ENCODE measurements at regions not wholly inside any gene's neighbourhood (a gene's known extent, or its start where the extent isn't known, plus 50 kb on each side); places are given as distances from the start of the nearest gene placed in this dataset.

- DNase-seq (ENCODE audit: low read depth) = no peak
Measured at GRCh38 chr7:28231176-28231575, 50.6 kb upstream of the JAZF1 start.

DNA sequence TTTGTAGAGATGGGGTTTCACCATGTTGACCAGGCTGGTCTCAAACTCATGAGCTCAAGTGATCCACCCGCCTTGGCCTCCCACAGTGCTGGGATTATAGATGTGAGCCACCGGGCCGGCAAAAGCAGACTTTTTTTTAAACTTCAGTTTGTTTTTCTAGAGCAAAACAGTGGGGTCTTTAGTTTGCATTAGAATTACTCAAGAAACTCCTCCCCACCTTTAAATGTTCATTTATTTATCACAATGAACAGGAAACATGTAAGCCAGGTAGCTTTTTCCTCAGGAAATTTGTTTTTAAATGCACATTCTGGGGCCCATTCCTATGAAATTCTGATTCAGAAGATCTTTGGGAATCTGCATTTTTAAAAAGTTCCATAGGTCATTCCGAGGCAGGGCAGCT is 56.0 kb upstream of the JAZF1 start:
- DNase-seq (ENCODE audit: low read depth) = no peak

- no peak for DNase-seq (ENCODE audit: low read depth)
Measured at GRCh38 chr7:28237363-28237762, 56.8 kb upstream of the JAZF1 start.

DNA sequence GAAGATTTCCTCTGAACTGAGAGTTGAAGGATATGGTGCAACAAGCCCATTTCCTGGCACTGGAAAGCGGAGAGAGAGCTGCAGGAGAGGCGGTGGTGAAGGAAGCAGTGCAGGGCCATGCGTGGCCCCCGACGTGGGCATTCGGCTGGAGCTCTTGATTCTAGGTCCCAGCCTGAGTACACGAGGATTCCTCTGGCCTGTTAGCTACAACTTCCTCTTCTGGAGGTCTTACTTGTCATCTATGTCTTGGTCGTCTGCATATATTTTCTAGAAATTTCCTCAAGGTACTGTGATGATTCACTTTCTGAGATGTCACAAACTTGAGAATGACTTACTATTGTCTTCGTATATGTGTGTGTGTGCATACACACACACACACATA is 59.2 kb upstream of the JAZF1 start:
- no peak for DNase-seq (ENCODE audit: low read depth)

- no peak for DNase-seq (ENCODE audit: low read depth)
Measured at GRCh38 chr7:28240481-28240880, 59.9 kb upstream of the JAZF1 start.

GRCh38 chr7:28243861-28244260 is 63.3 kb upstream of the JAZF1 start:
- no peak for DNase-seq (ENCODE audit: low read depth)

DNA sequence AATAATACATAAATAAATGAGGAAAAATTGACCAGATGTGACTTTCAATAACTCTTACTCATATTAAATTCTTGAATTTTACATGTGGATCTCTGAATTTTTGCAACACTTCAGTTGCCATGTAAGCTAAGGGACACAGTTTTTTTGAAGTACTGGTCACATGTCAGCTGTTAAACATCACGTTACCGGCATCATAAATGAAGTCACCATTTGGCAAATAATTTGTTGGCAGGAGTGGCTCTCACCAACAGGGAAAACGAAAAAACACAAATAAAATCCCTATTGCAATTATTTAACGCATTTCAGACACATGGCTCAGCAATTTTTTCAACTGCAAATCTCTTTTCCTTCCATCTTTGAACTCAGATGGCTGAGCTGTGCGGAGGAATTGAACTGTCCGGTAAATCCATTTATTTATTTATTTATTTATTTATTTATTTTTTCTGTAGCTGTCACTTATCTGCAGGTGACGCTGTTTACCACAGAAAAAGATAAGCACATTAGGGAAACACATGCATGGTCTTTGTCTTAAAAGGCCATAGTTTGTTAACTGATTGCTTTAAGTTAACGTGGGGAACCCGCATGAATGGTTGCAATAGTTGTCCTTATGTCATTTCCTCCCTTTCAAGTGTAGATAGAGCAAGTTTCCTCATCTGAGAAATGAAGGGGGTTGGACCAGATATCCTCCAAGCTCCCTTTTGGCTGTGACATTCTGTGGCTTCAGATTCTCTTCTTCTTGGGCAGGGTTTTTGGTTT is 64.7 kb upstream of the JAZF1 start:
- no peak for DNase-seq (ENCODE audit: low read depth)

- no peak for DNase-seq (ENCODE audit: low read depth)
Measured at GRCh38 chr7:28246921-28247461, 66.4 kb upstream of the JAZF1 start.

DNA sequence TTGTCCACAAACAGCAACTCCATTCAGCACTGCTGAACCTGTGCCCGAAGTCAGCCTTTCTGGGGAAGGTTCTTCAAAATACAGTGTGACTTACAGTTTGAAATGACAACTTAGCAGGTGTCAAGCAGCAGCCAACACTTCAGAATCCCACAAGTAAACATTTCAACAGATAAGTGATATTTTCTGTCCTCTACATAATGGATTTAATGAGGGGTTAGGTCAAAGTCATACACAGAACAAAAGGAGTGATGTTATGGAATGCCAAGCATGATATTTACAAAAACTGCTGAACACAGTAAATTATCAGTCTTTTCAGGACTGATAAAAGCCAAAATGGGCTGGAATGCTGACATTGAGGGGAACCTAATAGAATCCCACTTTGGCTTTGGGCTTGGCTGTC is 77.6 kb upstream of the JAZF1 start:
- DNase-seq (ENCODE audit: low read depth) = no peak

- DNase-seq (ENCODE audit: low read depth) = no peak
Measured at GRCh38 chr7:28260969-28261368, 80.4 kb upstream of the JAZF1 start.

DNA sequence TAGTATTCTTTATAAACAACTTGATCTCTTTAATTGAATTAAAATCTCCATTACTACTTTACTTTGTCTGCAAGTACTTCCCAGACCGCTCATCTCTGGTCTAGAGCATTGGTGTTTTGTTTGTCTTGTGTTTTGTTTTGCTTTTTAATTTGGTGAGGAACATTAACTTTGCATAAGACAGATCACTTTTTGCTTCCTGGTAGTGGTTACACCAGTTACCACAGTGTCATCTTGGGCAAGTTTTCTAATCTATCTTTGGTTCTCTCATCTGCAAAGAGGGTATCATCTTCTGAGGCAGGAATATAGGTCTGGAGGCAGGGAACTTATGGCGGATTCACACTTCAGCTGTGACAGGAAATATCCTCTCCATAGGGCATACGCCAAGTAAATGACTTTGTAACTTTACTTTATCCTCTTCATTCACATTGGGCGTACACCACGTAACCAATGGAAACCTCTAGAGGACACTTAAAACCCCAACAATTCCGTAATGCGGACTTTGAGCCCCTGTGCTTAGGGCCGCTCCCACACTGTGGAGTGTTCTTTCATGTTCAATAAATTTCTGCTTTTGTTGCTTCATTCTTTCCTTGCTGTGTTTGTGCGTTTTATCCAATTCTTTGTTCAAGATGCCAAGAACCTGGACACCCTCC is 83.2 kb upstream of the JAZF1 start:
- no peak for DNase-seq (ENCODE audit: low read depth)

DNA sequence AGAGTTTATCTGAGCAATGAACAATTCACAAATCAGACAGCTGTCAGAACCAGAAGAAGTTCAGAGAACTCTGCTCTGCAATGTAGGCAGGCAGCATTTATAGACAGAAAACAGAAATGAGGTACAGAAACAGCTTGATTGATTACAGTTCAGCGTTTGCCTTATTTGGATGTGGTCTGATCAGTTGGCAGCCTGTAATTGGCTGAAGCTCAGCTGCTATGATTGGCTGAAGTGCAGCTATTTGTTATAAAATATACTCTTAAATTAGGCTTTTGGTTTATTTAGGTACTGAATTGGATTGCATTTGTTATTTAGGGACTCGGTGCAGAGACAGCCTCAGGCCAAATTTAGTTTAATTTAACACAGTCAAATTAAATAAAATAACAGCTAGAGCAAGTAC is 85.8 kb upstream of the JAZF1 start:
- DNase-seq (ENCODE audit: low read depth) = no peak

DNA sequence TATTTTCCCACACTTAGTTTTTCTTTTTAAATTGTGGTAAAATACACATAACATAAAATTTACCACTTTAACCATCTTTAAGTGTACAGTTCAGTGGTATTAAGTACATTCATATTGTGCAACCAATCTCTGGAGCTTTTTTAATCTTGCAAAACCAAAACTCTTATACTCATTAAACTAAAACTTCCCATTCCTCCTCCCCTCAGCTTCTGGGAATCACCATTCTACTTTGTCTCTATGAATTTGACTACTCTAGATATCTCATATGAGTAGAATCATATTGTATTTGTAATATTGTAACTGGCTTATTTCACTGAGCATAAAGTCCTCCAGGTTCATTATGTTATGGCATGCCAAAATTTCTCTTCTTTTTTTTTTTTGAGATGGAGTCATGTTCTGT is 86.4 kb upstream of the JAZF1 start:
- no peak for DNase-seq (ENCODE audit: low read depth)

GRCh38 chr7:28269700-28270361 is 89.2 kb upstream of the JAZF1 start:
- no peak for DNase-seq (ENCODE audit: low read depth)

- no peak for DNase-seq (ENCODE audit: low read depth)
Measured at GRCh38 chr7:28270536-28270935, 89.9 kb upstream of the JAZF1 start.

- no peak for DNase-seq (ENCODE audit: low read depth)
Measured at GRCh38 chr7:28272461-28272877, 91.9 kb upstream of the JAZF1 start.

DNA sequence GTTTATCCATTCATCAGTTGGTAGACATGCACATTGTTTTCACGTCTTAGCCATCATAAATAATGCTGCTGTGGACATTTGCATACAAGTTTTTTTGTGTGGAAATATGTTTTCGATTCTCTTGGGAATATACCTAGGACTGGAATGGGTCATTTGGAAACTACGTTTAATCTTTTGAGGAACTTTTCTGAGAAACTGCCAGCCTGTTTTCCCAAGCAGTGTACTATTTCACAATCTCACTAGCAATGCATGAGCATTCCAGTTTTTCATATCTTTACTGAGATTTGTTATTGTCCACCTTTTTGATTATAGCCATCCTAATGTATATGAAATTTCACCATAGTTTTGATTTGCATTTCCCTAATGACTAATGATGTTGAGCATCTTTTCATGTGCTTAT is 95.7 kb upstream of the JAZF1 start:
- no peak for DNase-seq (ENCODE audit: low read depth)

DNA sequence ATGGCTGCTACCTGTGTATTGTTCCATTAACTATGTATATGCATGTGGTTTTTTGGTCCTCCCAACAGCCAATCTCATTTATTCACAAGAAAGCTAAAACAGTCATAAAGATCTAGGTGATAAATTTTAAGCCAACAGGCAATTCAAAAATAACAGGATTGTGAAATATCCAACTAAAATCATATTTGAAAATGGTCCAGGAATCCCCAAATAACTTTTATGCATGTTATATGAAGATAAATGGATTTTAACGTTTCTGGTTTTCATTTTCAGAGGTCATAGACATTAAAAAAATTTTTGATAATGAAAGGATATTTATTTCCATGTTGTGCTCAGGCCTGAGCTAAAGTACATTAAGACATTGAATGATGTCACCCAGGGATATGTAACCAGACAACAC is 96.8 kb upstream of the JAZF1 start:
- no peak for DNase-seq (ENCODE audit: low read depth)

- DNase-seq (ENCODE audit: low read depth) = no peak
Measured at GRCh38 chr7:28277958-28278357, 97.4 kb upstream of the JAZF1 start.

DNA sequence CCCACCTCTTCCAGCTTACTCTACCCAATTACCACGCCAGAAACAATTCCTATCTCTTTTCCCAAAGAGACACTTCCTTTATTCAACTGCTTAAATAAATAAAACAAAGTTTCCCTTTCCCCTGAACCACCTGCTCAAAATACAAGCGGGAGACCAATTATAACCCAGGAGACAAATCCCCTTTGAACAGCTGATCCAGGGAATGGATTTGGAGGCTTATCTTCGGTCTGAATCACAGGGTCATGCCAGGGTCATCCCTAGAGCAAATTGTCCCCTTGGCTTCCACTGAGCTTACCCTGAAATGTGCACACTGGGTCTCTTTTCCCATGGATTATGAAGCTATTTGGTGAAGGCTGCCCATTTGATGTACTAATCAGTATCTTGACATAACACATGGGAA is 99.9 kb upstream of the JAZF1 start:
- no peak for DNase-seq (ENCODE audit: low read depth)

DNA sequence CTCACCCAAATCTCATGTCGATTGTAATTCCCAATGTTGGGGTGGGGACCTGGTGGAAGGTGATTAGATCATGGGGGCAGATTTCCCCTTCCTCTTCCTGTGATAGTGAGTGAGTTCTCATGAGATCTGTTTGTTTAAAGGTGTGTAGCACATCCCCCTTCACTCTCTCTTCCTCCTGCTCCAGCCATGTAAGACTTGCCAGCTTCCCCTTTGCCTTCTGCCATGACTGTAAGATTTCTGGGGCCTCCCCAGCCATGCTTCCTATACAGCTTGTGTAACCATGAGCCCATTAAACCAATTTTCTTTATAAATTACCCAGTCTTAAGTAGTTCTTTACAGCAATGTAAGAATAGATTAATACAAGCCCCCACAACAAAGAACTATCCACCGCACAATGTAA is 109.9 kb upstream of the JAZF1 start:
- DNase-seq (ENCODE audit: low read depth) = no peak

GRCh38 chr7:28291559-28291958 is 111.0 kb upstream of the JAZF1 start:
- no peak for DNase-seq (ENCODE audit: low read depth)

DNA sequence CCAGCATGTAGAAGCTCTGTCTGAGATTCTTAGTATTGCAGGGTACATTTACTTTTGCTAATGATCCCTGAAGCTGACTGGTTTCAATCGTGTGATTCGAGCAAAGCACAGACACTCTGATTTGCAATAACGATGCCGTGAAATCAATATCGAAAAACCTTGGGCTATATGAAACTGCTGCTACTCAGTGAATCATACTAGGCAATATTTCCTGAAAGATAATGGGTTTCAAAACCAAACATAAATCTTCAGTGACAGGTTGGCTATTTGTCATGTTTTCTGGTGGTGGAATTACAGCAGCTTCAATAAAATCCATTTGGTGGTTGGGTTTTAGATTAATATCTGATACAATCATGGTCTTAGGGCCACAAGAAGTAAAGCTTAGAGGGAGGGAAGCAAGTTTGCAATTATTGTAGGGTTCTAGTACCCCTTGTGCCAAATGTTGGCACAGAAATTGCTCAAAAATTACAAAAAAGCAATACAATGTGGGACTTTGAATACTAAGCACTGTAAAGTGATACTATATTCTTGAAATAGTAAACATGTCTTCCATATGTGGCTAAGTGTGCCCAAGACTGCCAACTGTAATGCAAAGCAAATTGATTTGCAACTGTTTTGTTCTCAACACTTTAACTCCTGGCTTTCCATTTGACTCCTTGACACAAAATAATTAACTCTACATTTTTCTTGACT is 112.4 kb upstream of the JAZF1 start:
- no peak for DNase-seq (ENCODE audit: low read depth)

All from activated T-cell treated with anti-CD3 and anti-CD28 coated beads for 48 hours (primary cell).